MG63 (cell line): ENCODE measurements at regions not wholly inside any gene's neighbourhood (a gene's known extent, or its start where the extent isn't known, plus 50 kb on each side); places are given as distances from the start of the nearest gene placed in this dataset.

ENCODE experiments used
- DNase-seq: peaks from one replicate; pipeline ENCODE4 v3.0.0-alpha.2; 2020
- H3K27me3 ChIP-seq: fragments of 250-450 bp; sonication (Bioruptor Pico); 2 replicates; pipeline ENCODE4 v1.5.1; 2020; ENCODE audit warnings: mild to moderate bottlenecking, moderate library complexity
- H3K36me3 ChIP-seq: fragments of 250-450 bp; sonication (Bioruptor Pico); 2 replicates; pipeline ENCODE4 v1.5.1; 2020; ENCODE audit warnings: mild to moderate bottlenecking, moderate library complexity
- H3K4me3 ChIP-seq: fragments of 250-450 bp; sonication (Bioruptor Pico); 2 replicates; pipeline ENCODE4 v1.5.1; 2020; ENCODE audit warnings: mild to moderate bottlenecking, moderate library complexity
- H3K9me3 ChIP-seq: fragments of 250-450 bp; sonication (Bioruptor Pico); 2 replicates; pipeline ENCODE4 v1.5.1; 2020; ENCODE audit warnings: mild to moderate bottlenecking, moderate library complexity

DNA sequence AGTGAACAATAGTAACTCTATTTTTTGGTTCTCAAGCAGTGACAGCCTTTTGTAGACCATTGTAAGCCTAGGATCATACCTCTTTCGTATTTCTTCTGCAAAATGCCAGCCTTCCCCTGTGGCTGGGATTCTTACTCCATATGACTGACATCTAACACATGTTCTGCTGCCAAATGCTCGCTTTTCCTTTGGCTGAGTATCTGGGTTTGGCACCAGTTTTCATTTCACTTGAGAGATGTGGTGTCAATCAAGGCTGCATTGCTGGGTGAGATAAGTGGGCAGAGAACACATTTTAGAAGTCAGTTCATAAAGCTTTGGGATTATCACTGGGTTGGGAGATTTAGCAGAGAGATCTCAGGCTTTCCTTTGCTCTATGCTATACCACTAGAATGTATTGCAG lies 514.7 kb upstream of the SGO1 start:
- H3K36me3 ChIP-seq, result no peaks in the 10 kb centered on the region
- H3K4me3 ChIP-seq, result no peak overlapping the region
- H3K9me3 ChIP-seq, result no peaks in the 10 kb centered on the region
- no peaks in the 10 kb centered on the region for H3K27me3 ChIP-seq
- DNase-seq, result no peak

DNA sequence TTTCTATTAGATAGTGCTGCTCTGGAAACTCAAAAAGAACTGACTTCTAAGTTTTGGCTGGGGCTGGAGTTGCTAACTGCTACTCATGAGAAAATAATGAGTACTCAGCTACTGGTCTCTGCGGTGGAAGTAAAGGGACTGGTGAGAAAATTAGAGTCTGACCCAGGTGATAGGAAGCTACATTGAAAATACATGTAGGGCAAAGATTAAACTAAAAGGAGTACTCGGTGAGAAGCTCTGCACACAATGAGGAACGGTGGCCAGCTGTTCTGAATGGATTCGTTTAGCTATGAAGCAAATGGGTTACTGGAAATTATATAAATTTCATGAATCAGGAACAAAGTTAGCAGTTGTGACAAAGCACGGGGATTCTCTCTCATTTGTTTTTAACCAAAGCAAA lies 512.9 kb upstream of the SGO1 start:
- H3K36me3 ChIP-seq, result no peaks in the 10 kb centered on the region
- DNase-seq, result no peak

DNA sequence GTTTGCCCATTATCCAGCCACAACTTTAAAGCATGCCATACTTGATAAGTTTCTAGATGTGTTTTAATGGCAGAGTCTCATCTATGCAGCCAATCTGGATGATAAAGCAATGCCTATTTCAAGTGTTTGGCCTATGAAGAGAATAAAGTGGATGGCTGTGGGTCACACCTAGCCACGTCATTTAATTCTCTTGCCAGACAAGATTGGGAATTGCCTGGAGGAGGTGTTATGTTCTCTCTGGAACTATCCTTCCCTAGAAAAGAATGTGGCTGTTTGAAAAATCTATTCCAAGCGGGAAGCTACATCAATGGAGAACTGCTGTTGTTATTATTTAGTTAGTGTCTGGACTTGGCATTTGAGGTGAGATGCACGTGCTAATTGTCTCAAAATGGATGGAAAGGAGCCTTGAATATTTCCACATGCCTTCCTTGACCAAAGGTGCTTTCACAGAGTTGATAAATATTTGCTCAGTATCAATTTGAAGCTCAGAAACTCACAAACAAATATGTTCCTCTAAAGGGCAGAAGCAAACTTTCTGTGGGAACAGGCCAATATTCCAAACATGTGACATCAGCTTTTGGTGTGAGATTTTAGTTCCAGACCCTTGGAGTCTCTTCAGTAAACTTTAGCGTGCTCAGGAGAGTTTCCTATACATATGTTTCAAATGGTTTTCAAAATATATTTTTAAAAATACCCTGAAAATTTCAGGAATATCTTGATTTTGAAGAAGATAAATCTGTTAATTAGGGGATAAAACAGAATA lies 510.6 kb upstream of the SGO1 start:
- H3K9me3 ChIP-seq, result no peaks in the 10 kb centered on the region

More for the DNA sequence above, 512.9 kb upstream of the SGO1 start:
- H3K9me3 ChIP-seq, result no peaks in the 10 kb centered on the region
- no peak overlapping the region for H3K4me3 ChIP-seq
- H3K27me3 ChIP-seq, result no peaks in the 10 kb centered on the region

DNA sequence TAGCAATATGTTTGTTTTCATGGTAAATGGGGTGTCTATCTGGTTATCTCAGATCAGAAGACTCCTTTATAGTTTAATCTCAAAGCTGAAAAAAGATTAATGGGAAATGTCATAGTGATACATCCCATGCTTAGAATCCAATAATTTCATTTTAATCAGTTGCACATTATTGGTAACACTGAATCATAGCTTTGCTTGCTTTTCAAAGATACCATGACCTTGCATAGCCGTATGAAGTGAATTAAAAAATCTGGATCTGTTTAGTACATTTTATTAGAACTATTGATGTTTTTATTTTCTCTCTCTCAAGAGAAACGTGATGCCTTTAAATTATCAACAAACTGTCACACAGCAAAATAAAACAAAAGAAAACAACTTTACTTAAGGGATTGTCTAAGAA lies 506.7 kb upstream of the SGO1 start:
- no peak for DNase-seq
- no peaks in the 10 kb centered on the region for H3K27me3 ChIP-seq
- H3K36me3 ChIP-seq, result no peaks in the 10 kb centered on the region
- no peak overlapping the region for H3K4me3 ChIP-seq
- no peaks in the 10 kb centered on the region for H3K9me3 ChIP-seq

More for the DNA sequence above, 510.6 kb upstream of the SGO1 start:
- H3K36me3 ChIP-seq, result no peaks in the 10 kb centered on the region
- DNase-seq, result no peak
- no peak overlapping the region for H3K4me3 ChIP-seq
- H3K27me3 ChIP-seq, result no peaks in the 10 kb centered on the region

DNA sequence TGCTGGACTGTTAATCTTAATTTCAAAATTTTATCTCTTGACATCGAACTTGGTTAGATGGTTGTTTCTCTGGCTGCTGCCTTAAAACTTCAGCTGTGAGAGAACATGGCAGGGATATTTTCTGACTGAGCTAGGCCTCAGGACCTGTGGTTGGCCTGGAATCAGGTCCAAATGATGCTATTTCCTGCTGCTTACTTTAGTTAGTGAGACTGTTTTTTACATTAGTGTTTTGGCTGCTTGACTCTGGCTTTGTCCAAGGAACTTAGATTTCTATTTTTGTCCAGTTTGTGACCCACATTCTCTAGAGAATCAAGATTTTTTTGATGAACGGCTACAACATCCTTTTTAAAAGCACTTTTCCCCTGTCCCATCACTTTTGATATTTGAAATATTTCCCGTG lies 497.9 kb upstream of the SGO1 start:
- Histone ChIP-seq H3K9me3 (no peaks in the 10 kb centered on the region), H3K36me3 (no peaks in the 10 kb centered on the region), H3K27me3 (no peaks in the 10 kb centered on the region), H3K4me3 (no peak overlapping the region)
- DNase-seq, result peak; percentile 12

DNA sequence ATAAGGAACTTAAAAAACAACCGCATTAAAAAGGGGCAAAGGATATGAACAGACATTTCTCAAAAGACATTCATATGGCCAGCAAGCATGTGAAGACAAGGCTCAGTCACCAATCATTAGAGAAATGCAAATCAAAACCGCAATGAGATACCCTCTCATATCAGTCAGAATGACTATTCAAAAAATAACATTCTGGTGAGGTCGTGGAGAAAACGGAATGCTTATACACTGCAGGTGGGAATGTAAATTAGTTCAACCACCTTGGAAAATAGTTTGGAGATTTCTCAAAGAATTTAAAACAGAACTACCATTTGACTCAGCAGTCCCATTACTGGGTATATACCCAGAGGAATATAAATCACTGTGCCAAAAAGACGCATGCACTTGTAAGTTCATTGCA lies 496.6 kb upstream of the SGO1 start:
- H3K36me3 ChIP-seq, result no peaks in the 10 kb centered on the region
- no peak overlapping the region for H3K4me3 ChIP-seq
- no peak for DNase-seq
- H3K27me3 ChIP-seq, result no peaks in the 10 kb centered on the region
- H3K9me3 ChIP-seq, result no peaks in the 10 kb centered on the region

DNA sequence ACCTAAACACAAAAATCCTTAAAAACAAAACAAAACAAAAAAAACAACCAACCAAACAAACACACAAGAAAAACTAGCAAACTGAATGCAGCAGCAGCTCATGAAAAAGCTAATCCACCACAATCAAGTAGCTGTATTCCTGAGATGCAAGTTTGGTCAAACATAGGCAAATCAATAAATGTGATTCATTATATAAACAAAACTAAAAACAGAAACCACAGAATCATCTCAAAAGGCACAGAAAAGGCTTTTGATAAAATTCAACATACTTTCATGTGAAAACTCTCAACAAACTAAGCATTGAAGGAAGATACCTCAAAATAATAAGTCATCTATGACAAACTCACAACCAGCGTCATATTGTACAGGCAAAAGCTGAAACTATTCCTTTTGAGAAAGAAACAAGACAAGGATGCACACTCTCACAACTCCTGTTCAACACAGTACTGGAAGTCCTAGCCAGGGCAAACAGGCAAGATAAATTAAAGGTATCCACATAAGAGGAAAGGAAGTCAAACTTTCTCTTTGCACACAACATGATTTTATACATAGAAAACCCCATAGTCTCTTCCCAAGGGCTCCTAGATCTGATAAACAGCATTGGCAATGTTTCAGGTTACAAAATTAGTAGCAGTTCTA lies 495.1 kb upstream of the SGO1 start:
- Histone ChIP-seq H3K9me3 (no peaks in the 10 kb centered on the region), H3K36me3 (no peaks in the 10 kb centered on the region), H3K27me3 (no peaks in the 10 kb centered on the region), H3K4me3 (no peak overlapping the region)
- no peak for DNase-seq

DNA sequence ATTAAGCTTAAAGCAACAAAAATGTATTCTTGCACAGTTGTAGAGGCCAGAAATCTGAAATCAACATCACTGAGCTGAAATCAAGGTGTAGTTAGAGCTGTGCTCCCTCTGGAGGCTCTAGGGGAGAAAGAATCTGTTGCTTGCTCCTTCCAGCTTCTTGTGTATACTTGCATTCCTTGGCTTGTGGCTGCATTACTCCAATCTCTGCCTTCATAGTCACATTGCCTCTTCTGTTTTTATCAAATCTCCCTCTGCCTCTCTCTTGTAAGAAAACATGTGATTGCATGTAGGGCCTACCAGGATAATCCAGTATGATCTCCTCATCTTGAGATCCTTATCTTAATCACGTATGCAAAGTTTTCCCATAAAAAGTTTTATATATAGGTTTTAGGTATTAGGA lies 487.9 kb upstream of the SGO1 start:
- Histone ChIP-seq H3K27me3 (no peaks in the 10 kb centered on the region), H3K9me3 (no peaks in the 10 kb centered on the region), H3K4me3 (no peak overlapping the region), H3K36me3 (no peaks in the 10 kb centered on the region)
- DNase-seq, result no peak

DNA sequence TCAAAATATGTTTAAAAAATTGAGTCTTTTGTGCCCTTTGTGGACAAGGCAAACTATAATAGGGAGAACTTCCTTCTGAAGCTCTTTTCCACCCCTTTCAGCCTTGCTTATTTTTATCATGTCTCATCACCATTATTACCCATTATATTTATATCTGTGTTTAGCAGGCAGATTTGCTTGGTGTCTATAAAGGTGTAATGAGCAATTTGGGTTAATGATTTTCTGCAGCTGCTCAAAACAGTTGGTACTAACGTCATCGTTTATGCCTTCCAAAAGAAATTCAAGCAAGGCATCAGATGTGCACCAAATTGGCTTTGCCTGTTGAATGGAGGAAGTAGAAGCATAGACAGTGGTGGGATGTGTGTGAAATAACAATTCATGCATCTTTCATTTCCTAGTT lies 483.7 kb upstream of the SGO1 start:
- no peak for DNase-seq
- Histone ChIP-seq H3K4me3 (no peak overlapping the region), H3K27me3 (no peaks in the 10 kb centered on the region), H3K9me3 (no peaks in the 10 kb centered on the region), H3K36me3 (no peaks in the 10 kb centered on the region)

DNA sequence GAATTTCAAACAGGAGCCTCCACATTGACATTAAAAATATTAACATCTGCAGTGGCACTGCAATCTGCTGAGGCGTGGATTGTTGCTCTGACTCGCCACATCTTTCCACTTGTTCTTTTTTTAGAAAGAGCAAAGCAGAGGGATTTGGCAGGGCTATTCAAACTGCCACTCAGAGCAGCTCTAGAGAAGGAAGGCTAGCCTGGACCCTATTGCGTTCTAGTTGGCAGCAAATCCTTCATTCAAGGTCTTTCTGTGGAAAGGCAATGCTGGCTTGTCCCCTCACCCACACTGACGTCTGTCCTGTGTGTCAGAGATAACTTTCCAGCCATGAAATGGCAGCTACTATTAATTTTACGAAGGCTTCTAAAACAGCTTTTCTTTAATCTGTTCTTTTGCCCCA lies 483.2 kb upstream of the SGO1 start:
- Histone ChIP-seq H3K9me3 (no peaks in the 10 kb centered on the region), H3K36me3 (no peaks in the 10 kb centered on the region), H3K4me3 (no peak overlapping the region), H3K27me3 (no peaks in the 10 kb centered on the region)
- DNase-seq, result peak; percentile 0

DNA sequence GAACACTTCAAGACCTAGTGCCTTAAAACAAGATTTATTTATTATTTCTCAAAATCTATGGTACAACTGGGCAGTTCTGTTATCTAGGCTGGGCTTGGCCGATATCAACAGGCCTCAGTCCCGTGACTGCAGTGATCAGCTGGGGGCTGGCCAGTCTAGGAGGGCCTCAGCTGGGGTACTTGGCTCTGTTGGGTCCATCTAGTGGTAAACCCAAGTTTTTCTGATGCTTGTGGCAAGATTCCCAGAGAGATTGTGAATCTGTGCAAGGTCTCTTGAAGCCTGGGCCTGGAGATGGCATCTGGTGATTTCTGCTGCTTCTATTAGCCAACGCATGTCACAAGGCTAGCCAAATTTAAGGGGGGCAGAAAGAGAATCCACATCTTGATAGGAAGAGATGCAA lies 482.4 kb upstream of the SGO1 start:
- H3K27me3 ChIP-seq, result no peaks in the 10 kb centered on the region
- no peak overlapping the region for H3K4me3 ChIP-seq
- DNase-seq, result no peak
- no peaks in the 10 kb centered on the region for H3K36me3 ChIP-seq
- H3K9me3 ChIP-seq, result no peaks in the 10 kb centered on the region

DNA sequence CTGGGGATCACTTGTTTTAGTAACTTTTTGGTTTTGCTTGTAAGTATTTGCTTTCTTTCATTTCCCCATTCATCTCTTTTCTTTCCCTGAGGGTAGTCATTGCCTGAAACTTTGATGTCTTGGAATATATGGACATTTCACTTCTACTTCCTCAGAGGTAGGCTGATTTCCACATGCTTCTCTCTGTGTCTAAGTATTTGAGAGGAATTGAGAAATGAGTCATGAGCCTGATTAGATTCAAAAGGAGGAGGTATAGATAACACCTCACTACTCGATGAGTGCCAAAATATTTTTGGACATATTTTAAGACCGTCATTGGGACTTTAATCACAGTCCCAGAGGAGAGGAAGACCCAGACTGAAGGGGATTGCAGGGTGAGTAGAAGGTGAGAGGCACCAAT lies 480.1 kb upstream of the SGO1 start:
- Histone ChIP-seq H3K36me3 (no peaks in the 10 kb centered on the region), H3K9me3 (no peaks in the 10 kb centered on the region), H3K4me3 (no peak overlapping the region), H3K27me3 (no peaks in the 10 kb centered on the region)
- no peak for DNase-seq

DNA sequence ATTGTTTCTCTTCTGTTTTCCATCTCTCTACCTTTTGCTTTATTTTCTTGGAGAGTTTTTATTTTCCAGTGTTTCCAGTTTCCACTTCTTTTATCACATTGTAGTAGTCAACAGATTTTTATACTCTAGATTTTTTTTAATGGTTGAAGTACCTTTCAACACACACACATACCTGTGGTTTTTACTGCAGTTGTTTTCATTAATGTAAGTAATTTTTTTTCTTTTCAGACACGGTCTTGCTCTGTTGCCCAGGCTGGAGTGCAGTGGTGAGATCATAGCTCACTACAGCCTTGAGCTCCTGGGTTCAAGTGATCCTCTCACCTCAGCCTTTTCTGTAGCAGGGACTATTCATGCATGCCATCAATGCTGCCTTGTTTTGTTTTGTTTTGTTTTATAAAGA lies 472.5 kb upstream of the SGO1 start:
- no peaks in the 10 kb centered on the region for H3K9me3 ChIP-seq
- no peaks in the 10 kb centered on the region for H3K27me3 ChIP-seq
- H3K36me3 ChIP-seq, result no peaks in the 10 kb centered on the region
- DNase-seq, result no peak
- no peak overlapping the region for H3K4me3 ChIP-seq

DNA sequence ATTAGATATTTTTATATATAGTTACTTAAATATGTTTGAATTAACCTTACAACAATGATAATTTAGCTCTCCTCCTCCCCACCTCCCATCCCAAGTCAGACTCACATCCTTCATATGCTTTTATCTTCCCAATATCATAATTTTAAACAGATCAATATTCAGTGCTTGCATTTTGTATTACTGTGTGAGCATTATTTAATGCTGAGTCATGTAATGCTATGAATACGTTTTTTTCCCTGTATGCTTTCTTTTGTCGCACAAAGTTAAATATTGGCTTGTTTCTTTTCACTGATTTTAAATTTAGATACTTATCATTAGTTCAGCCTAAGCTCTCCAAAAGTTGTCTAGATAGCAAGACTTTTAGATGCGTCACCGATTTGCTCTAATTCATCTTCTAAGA lies 471.6 kb upstream of the SGO1 start:
- Histone ChIP-seq H3K9me3 (no peaks in the 10 kb centered on the region), H3K36me3 (no peaks in the 10 kb centered on the region), H3K27me3 (no peaks in the 10 kb centered on the region), H3K4me3 (no peak overlapping the region)
- no peak for DNase-seq

DNA sequence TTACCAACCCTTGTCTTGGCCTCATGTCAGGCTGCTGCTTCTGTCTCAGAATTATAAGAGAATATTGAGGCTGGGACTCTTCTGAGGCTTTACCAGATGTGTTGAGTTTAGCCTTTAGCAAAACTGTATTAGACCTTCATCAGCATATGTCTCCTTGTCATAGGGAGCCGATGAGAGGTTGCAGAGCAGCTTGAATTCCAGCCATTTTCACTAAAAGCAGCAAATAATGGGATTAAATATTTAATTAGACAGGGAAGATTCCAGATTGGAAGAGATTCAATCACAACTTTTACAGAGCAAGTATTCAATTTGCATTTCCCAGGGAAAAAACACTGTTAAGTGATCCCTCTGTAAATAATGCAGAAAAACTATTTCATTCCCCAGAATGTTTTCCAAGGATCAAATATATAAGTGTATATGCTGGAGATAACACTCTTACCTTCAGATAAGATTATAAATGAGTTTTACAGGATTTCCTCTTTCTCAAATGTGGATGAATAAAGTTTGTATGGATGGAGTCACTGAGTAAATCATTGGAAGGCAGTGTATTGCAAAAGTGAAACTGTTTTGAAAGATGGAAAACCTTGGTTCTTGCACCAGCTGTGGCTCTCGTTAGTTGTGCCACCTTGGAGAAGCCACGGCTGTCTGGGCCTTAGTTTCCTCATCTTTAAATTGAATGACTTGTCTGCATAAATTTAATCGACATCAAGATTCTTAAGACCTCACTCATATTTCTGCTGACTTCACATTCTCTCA lies 466.4 kb upstream of the SGO1 start:
- Histone ChIP-seq H3K4me3 (no peak overlapping the region), H3K36me3 (no peaks in the 10 kb centered on the region), H3K27me3 (no peaks in the 10 kb centered on the region), H3K9me3 (no peaks in the 10 kb centered on the region)
- no peak for DNase-seq

DNA sequence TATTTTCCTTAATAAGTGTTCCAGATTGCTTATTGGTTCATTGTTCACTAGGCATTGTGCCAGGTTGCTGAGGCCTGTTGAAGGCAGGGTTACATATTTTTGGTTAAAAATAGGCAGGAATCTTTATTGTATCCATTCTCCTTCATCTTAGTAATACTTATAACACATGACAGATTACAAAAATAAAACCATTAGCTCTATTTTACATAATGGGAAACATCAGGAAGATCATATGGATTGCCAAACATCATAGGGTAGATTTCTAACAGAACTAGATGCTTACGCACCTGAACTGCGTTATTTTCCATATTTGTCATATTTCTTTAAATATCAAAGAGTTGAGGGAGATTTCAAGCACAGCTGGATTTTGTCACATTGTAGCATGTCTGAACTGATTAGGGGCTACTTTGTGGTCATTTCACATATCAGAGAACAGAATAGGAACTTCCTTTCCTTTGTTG lies 462.9 kb upstream of the SGO1 start:
- Histone ChIP-seq H3K9me3 (no peaks in the 10 kb centered on the region), H3K27me3 (no peaks in the 10 kb centered on the region), H3K4me3 (no peak overlapping the region), H3K36me3 (no peaks in the 10 kb centered on the region)
- no peak for DNase-seq

DNA sequence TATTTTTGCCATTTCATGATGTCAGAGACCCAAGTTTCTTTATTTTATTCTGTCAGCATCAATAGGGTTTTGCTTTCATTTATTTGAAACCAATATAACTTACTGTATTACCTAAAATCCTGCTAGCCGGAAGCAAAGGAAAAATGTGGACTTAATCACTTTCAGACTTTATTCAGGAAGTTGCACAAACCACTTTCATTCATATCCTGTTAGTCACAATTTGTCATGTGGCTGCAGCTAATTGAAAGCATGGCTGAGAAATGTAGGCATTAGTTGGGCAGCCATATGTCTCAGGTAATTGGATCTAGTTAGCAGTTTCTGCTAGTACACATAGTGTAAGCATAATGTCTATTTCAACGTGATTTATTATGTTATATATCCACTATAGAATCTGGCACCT lies 462.3 kb upstream of the SGO1 start:
- Histone ChIP-seq H3K27me3 (no peaks in the 10 kb centered on the region), H3K36me3 (no peaks in the 10 kb centered on the region), H3K9me3 (no peaks in the 10 kb centered on the region), H3K4me3 (no peak overlapping the region)
- DNase-seq, result no peak

DNA sequence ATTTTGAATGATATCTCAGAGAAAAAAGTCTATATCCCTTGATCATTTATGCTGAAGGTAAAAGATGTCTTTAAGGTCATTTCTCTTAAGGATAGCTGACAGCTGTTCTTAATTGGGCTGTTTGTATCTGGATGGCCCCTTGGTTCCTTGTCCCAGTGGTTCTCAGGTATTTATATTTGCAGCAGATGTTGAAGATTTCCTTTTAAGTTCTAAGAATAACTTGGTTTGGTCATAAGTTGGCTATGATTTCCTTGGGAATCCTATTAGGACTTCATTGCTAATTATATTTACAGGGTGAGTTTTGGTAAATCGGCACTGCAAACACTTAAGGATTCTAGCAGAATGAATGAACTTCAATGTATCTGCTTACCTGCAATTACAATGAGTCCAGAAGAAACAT lies 460.4 kb upstream of the SGO1 start:
- DNase-seq, result no peak
- Histone ChIP-seq H3K4me3 (no peak overlapping the region), H3K36me3 (no peaks in the 10 kb centered on the region), H3K9me3 (no peaks in the 10 kb centered on the region), H3K27me3 (no peaks in the 10 kb centered on the region)
